B cell (primary cell): ENCODE measurements at regions not wholly inside any gene's neighbourhood (a gene's known extent, or its start where the extent isn't known, plus 50 kb on each side); places are given as distances from the start of the nearest gene placed in this dataset.

Experiments used
- CTCF ChIP-seq: fragments of 200-600 bp; IDR thresholded peaks from one replicate; pipeline ENCODE4 v1.8.0; 2022; ENCODE audit warnings: antibody characterized with exemption, mild to moderate bottlenecking
- EZH2 ChIP-seq: IDR thresholded peaks from 2 replicates; pipeline ENCODE4 v1.6.1; 2012; ENCODE audit warnings: borderline replicate concordance, low read depth, mild to moderate bottlenecking, moderate library complexity, low read length; ENCODE audit not compliant: insufficient read depth, poor library complexity, severe bottlenecking

DNA sequence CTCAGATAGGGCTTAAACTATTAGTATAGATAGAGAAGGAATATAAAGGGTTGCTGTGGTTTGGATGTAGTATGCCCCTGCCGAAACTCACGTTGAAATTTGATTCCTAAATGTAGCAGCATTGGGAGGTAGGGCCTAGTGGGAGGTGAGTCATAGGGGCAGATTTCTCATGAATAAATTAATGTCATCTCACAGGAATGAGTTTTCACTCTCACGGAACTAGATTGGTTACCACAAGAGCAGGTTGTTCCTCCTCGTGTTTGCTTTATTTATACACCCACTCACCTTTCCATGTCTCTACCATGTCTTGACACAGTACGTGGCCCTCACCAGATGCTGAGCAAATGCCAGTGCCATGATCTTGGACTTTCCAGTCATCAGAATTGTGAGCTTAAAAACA, 218.2 kb downstream of the RBM43 start:
- no peak for TF ChIP-seq EZH2
- TF ChIP-seq CTCF = no peak
